K562 (cell line): ENCODE measurements at regions not wholly inside any gene's neighbourhood (a gene's known extent, or its start where the extent isn't known, plus 50 kb on each side); places are given as distances from the start of the nearest gene placed in this dataset.

Experiments used
- ATAC-seq: fragments of 200-7000 bp; cut with Tn5 transposase; 3 replicates; pipeline ENCODE4 v1.9.1; 2020; ENCODE audit warnings: moderate library complexity
- BruUV-seq: library from RNA; stranded (reverse); fragments of 400-500 nt; replicated peaks from 2 replicates; lab custom pipeline; 2021; lab: Mats Ljungman, UMichigan
- CTCF ChIA-PET: fragments of 300-600 bp; formaldehyde crosslinking; extraction: SDS; loops from one replicate; lab custom pipeline; 2021; ENCODE audit warnings: low intra/inter-chr PET ratio; lab: Yijun Ruan, JAX
- POLR2A ChIA-PET: fragments of 300-600, 350-650 bp; sonication (Branson Sonifier 250); formaldehyde crosslinking; extraction: SDS; loops from one replicate; lab custom pipeline; 2021; ENCODE audit warnings: antibody characterized with exemption, inconsistent platforms; lab: Yijun Ruan, JAX
- DNase-seq, 4 experiments: peaks; one replicate each; pipeline versions ENCODE4 v3.0.0 to v3.0.0-alpha.2; 2011 to 2018; ENCODE audit warnings: low spot score in 3 of 4, mixed read lengths in 3 of 4; ENCODE audit errors: extremely low read depth in 1 of 4
- FAIRE-seq: peaks from 2 replicates; lab custom pipeline; 2011; peaks lifted over from hg19 to GRCh38; lab: Jason Lieb, UNC
- H2AFZ ChIP-seq: 2 replicates; pipeline ENCODE4 v1.6.0; 2011; ENCODE audit warnings: low read depth, low read length, control low read depth, inconsistent platforms
- H3K27ac ChIP-seq: fragments of 200-600 bp; 3 replicates; pipeline ENCODE4 v1.8.0; 2011; ENCODE audit warnings: low read depth, mild to moderate bottlenecking, control low read depth, inconsistent platforms, low read length, moderate library complexity, mixed read lengths; ENCODE audit errors: extremely low read depth
- H3K27me3 ChIP-seq, 2 experiments: fragments of 300-600 bp in 1 of 2; 2 replicates in 1 of 2; 3 replicates in 1 of 2; pipeline versions ENCODE4 v1.6.0 to v1.8.0; 2011; ENCODE audit warnings: inconsistent platforms in 2 of 2, low read length in 2 of 2, mild to moderate bottlenecking in 1 of 2, mixed read lengths in 1 of 2, moderate library complexity in 1 of 2; ENCODE audit not compliant: control insufficient read depth in 2 of 2, insufficient read depth in 2 of 2
- H3K36me3 ChIP-seq: fragments of 300-600 bp; 3 replicates; pipeline ENCODE4 v1.8.0; 2011; ENCODE audit warnings: mild to moderate bottlenecking, low read length, inconsistent platforms; ENCODE audit not compliant: control insufficient read depth, insufficient read depth
- H3K4me1 ChIP-seq, 2 experiments: fragments of 200-600 bp in 1 of 2; replicated peaks in 1 of 2; 2 replicates in 1 of 2; 3 replicates in 1 of 2; pipeline versions ENCODE4 v1.5.1 to v1.8.0; 2011; ENCODE audit warnings: inconsistent platforms in 2 of 2, low read length in 2 of 2, mild to moderate bottlenecking in 1 of 2, mixed read lengths in 1 of 2, moderate library complexity in 1 of 2; ENCODE audit not compliant: control insufficient read depth in 2 of 2, insufficient read depth in 2 of 2
- H3K4me2 ChIP-seq: 2 replicates; pipeline ENCODE4 v1.6.1; 2011; ENCODE audit warnings: low read length, control low read depth, inconsistent platforms, mixed read lengths; ENCODE audit not compliant: insufficient read depth
- H3K4me3 ChIP-seq: fragments of 200-600 bp; sonication (generic), shearing (Covaris generic); 2 replicates; pipeline ENCODE4 v1.5.1; 2016; ENCODE audit warnings: control low read depth, inconsistent platforms
- H3K79me2 ChIP-seq: fragments of 200-600 bp; 3 replicates; pipeline ENCODE4 v1.8.0; 2011; ENCODE audit warnings: low read length, inconsistent platforms; ENCODE audit not compliant: control insufficient read depth, insufficient read depth
- H3K9ac ChIP-seq, 2 experiments: 2 replicates each; pipeline versions ENCODE4 v1.6.0 to v1.6.1; 2011; ENCODE audit warnings: low read depth in 2 of 2, low read length in 2 of 2, control low read depth in 1 of 2, inconsistent platforms in 1 of 2, mild to moderate bottlenecking in 1 of 2, mixed read lengths in 1 of 2; ENCODE audit not compliant: insufficient read depth in 1 of 2
- H3K9me1 ChIP-seq: one replicate; pipeline ENCODE4 v1.6.0; 2011; ENCODE audit warnings: inconsistent platforms, mild to moderate bottlenecking, low read length, moderate library complexity; ENCODE audit not compliant: control insufficient read depth, insufficient read depth
- H3K9me3 ChIP-seq: replicated peaks from 2 replicates; pipeline ENCODE4 v1.5.1; 2011; ENCODE audit warnings: low read depth, low read length, inconsistent platforms; ENCODE audit not compliant: control insufficient read depth, insufficient read depth
- H4K20me1 ChIP-seq: replicated peaks from 2 replicates; pipeline ENCODE4 v1.6.1; 2011; ENCODE audit warnings: low read length, inconsistent platforms, mixed read lengths; ENCODE audit not compliant: control insufficient read depth, insufficient read depth
- HDAC8 ChIP-seq: fragments of 450-650 bp; IDR thresholded peaks from 2 replicates; pipeline ENCODE4 v1.6.1; 2016; ENCODE audit warnings: mild to moderate bottlenecking, missing genetic modification characterization, moderate library complexity, missing compliant biosample characterization
- NFATC3 ChIP-seq: fragments of 450-650 bp; IDR thresholded peaks from 2 replicates; pipeline ENCODE4 v1.6.1; 2017; ENCODE audit warnings: mild to moderate bottlenecking
- PHB2 ChIP-seq: fragments of 450-650 bp; IDR thresholded peaks from 2 replicates; pipeline ENCODE4 v1.6.1; 2017; ENCODE audit warnings: low read depth
- POLR2AphosphoS2 ChIP-seq: IDR thresholded peaks from 2 replicates; pipeline ENCODE4 v1.6.1; 2012; ENCODE audit warnings: low read length, improper control_type of control experiment
- RBM25 ChIP-seq: fragments of 200-400 bp; formaldehyde crosslinking; IDR thresholded peaks from 2 replicates; pipeline ENCODE4 v1.6.1; 2018; ENCODE audit warnings: low read length, low read depth, moderate library complexity; ENCODE audit not compliant: severe bottlenecking
- SNIP1 ChIP-seq: fragments of 450-650 bp; IDR thresholded peaks from 2 replicates; pipeline ENCODE4 v1.7.1; 2017; ENCODE audit warnings: low read depth, mild to moderate bottlenecking
- ZNF134 ChIP-seq: fragments of 250-450 bp; sonication (Bioruptor Pico); conservative IDR thresholded peaks from 2 replicates; pipeline ENCODE4 v1.4.0; 2020
- ZNF584 ChIP-seq: fragments of 200-800 bp; sonication (Bioruptor generic); IDR thresholded peaks from 2 replicates; pipeline ENCODE4 v1.6.1; 2016; ENCODE audit warnings: low read depth, mild to moderate bottlenecking, missing genetic modification characterization, missing compliant biosample characterization
- WGBS: fragments of 100-300 bp; shearing (Covaris generic); methylation state at CpG from one replicate; pipeline ENCODE4 v1.1.6; 2016; ENCODE audit warnings: low coverage, mixed read lengths; ENCODE audit not compliant: insufficient coverage; ENCODE audit errors: missing lambda C conversion rate; 5-methylcytosine and 5-hydroxymethylcytosine counted together
- in situ Hi-C: fragments of 300-500 bp; cut with MboI; formaldehyde crosslinking; loops from 4 replicates; pipeline ENCODE4 v1.15.0; 2018; ENCODE audit warnings: inconsistent platforms, mixed read lengths
- intact Hi-C: fragments of 100-400 bp; cut with micrococcal nuclease; formaldehyde crosslinking; loops from 2 replicates; pipeline ENCODE4 v1.14.2; 2022

- ATAC-seq = no peak
Measured at GRCh38 chr12:25009496-25010092, 60.7 kb upstream of the BCAT1 start.

GRCh38 chr12:25005376-25005775 is 56.5 kb upstream of the BCAT1 start:
- no peak overlapping the region for H3K27ac ChIP-seq
- H3K9ac ChIP-seq = no peak overlapping the region
- CTCF ChIA-PET = no interaction called here

More at GRCh38 chr12:25009496-25010092, 60.7 kb upstream of the BCAT1 start:
- no peaks in the 10 kb centered on the region for H3K9me3 ChIP-seq
- no peak overlapping the region for H3K27ac ChIP-seq
- H3K4me3 ChIP-seq = no peak overlapping the region
- no peak overlapping the region for H3K4me2 ChIP-seq
- ChIA-PET CTCF (no interaction called here), POLR2A (no interaction called here)
- intact Hi-C loops (no loop called here), in situ Hi-C loops (no loop called here)
- BruUV-seq = no TSS peak
- H3K4me1 ChIP-seq = no peaks in the 10 kb centered on the region; a peak in 1 of 5 replicates
- no peaks in the 10 kb centered on the region for H3K9me1 ChIP-seq
- H3K79me2 ChIP-seq = no peaks in the 10 kb centered on the region
- no peak overlapping the region for H3K9ac ChIP-seq
- no peak for TF ChIP-seq POLR2AphosphoS2
- no peak for TF ChIP-seq PHB2
- no peak for TF ChIP-seq NFATC3
- peak; percentile 77 for TF ChIP-seq ZNF134 (CRISPR knock-in tag)
- H3K36me3 ChIP-seq = no peaks in the 10 kb centered on the region
- no peaks in the 10 kb centered on the region for H4K20me1 ChIP-seq
- FAIRE-seq = no peak
- no peak for DNase-seq
- 13% methylated on average over 2 of the region's 2 CpGs for WGBS
- no peaks in the 10 kb centered on the region; a peak in 2 of 5 replicates for H3K27me3 ChIP-seq
- no peak overlapping the region for H2AFZ ChIP-seq

More at GRCh38 chr12:25005376-25005775, 56.5 kb upstream of the BCAT1 start:
- Histone ChIP-seq H3K4me2 (no peak overlapping the region), H2AFZ (no peak overlapping the region), H3K27me3 (peaks cover 0 to 3% of the 10 kb centered on the region in 2 experiments; a peak in 3 of 5 replicates), H3K4me3 (no peak overlapping the region), H3K9me1 (no peaks in the 10 kb centered on the region), H3K36me3 (no peaks in the 10 kb centered on the region), H3K79me2 (no peaks in the 10 kb centered on the region), H3K9me3 (no peaks in the 10 kb centered on the region), H4K20me1 (no peaks in the 10 kb centered on the region), H3K4me1 (no peaks in the 10 kb centered on the region)
- no peak for ATAC-seq
- TF ChIP-seq ZNF584 (no peak), RBM25 (no peak), HDAC8 (tag) (no peak), SNIP1 (no peak)
- no peak for FAIRE-seq
- WGBS = 2% methylated on average over 4 of the region's 4 CpGs
- no TSS peak for BruUV-seq
- POLR2A ChIA-PET = no interaction called here
- DNase-seq = no peak
- in situ Hi-C loops (no loop called here), intact Hi-C loops (no loop called here)
